ENCODE measurements at regions not wholly inside any gene's neighbourhood (a gene's known extent, or its start where the extent isn't known, plus 50 kb on each side); places are given as distances from the start of the nearest gene placed in this dataset.

GRCh38 chr5:10009802-10010201 lies 239.9 kb downstream of the ATPSCKMT start:
- H3K36me3 ChIP-seq (ENCODE audit: control insufficient read depth in 2 of 3, insufficient read depth in 3 of 3, low read length in 3 of 3), result no peaks in the 10 kb centered on the region
- TF ChIP-seq CTCF (IDR thresholded peaks at IDR 0.05; ENCODE audit: borderline replicate concordance, extremely low read depth, insufficient read depth), result no peak
- no peak for FAIRE-seq

GRCh38 chr5:9987101-9987500 lies 262.6 kb downstream of the ATPSCKMT start:
- no peaks in the 10 kb centered on the region for H3K27me3 ChIP-seq (ENCODE audit: control insufficient read depth, insufficient read depth, low read length)
- no peaks in the 10 kb centered on the region for H3K4me1 ChIP-seq (ENCODE audit: control insufficient read depth in 2 of 3, insufficient read depth in 2 of 3, low read depth in 1 of 3, low read length in 3 of 3)
- no peak for DNase-seq
- no peak for FAIRE-seq
- H3K27ac ChIP-seq (ENCODE audit: low read depth in 2 of 2, low read length in 2 of 2), result no peak overlapping the region
- H3K9me3 ChIP-seq (ENCODE audit: control insufficient read depth in 2 of 3, insufficient read depth in 1 of 3, low read length in 3 of 3), result peaks cover 0 to 3% (median 2%) of the 10 kb centered on the region in 3 donors
- intact Hi-C loops (cut with DNase I), result no loop called here
- no peak overlapping the region for H3K9ac ChIP-seq (ENCODE audit: low read length in 3 of 3)
- no peak overlapping the region for H3K4me3 ChIP-seq (ENCODE audit: low read length in 3 of 3)
- H3K36me3 ChIP-seq (ENCODE audit: control insufficient read depth in 2 of 3, insufficient read depth in 3 of 3, low read length in 3 of 3), result no peaks in the 10 kb centered on the region
- TF ChIP-seq CTCF (IDR thresholded peaks at IDR 0.05; ENCODE audit: borderline replicate concordance, extremely low read depth, insufficient read depth), result no peak

More at GRCh38 chr5:10009802-10010201, 239.9 kb downstream of the ATPSCKMT start:
- DNase-seq, result no peak
- Histone ChIP-seq H3K9ac (ENCODE audit: low read length in 3 of 3) (no peak overlapping the region), H3K27ac (ENCODE audit: low read depth in 2 of 2, low read length in 2 of 2) (no peak overlapping the region), H3K4me1 (ENCODE audit: control insufficient read depth in 2 of 3, insufficient read depth in 2 of 3, low read depth in 1 of 3, low read length in 3 of 3) (no peaks in the 10 kb centered on the region), H3K4me3 (ENCODE audit: low read length in 3 of 3) (no peak overlapping the region), H3K27me3 (ENCODE audit: control insufficient read depth, insufficient read depth, low read length) (no peaks in the 10 kb centered on the region), H3K9me3 (ENCODE audit: control insufficient read depth in 2 of 3, insufficient read depth in 1 of 3, low read length in 3 of 3) (no peaks in the 10 kb centered on the region)
- intact Hi-C loops (cut with DNase I), result no loop called here

GRCh38 chr5:9977070-9977469 lies 272.6 kb downstream of the ATPSCKMT start:
- TF ChIP-seq CTCF (IDR thresholded peaks at IDR 0.05; ENCODE audit: borderline replicate concordance, extremely low read depth, insufficient read depth), result no peak
- FAIRE-seq (no peak), DNase-seq (no peak)
- Histone ChIP-seq H3K27ac (ENCODE audit: low read depth in 2 of 2, low read length in 2 of 2) (no peak overlapping the region), H3K27me3 (ENCODE audit: control insufficient read depth, insufficient read depth, low read length) (no peaks in the 10 kb centered on the region), H3K9ac (ENCODE audit: low read length in 3 of 3) (no peak overlapping the region), H3K9me3 (ENCODE audit: control insufficient read depth in 2 of 3, insufficient read depth in 1 of 3, low read length in 3 of 3) (no peaks in the 10 kb centered on the region), H3K4me3 (ENCODE audit: low read length in 3 of 3) (no peak overlapping the region), H3K36me3 (ENCODE audit: control insufficient read depth in 2 of 3, insufficient read depth in 3 of 3, low read length in 3 of 3) (no peaks in the 10 kb centered on the region), H3K4me1 (ENCODE audit: control insufficient read depth in 2 of 3, insufficient read depth in 2 of 3, low read depth in 1 of 3, low read length in 3 of 3) (no peaks in the 10 kb centered on the region)
- intact Hi-C loops (cut with DNase I), result no loop called here

- no peak overlapping the region for H3K27ac ChIP-seq (ENCODE audit: low read depth in 2 of 2, low read length in 2 of 2)
- intact Hi-C loops (cut with DNase I), result no loop called here
- no peak overlapping the region for H3K9ac ChIP-seq (ENCODE audit: low read length in 3 of 3)
- no peaks in the 10 kb centered on the region for H3K9me3 ChIP-seq (ENCODE audit: control insufficient read depth in 2 of 3, insufficient read depth in 1 of 3, low read length in 3 of 3)
- no peak for TF ChIP-seq CTCF (IDR thresholded peaks at IDR 0.05; ENCODE audit: borderline replicate concordance, extremely low read depth, insufficient read depth)
- no peaks in the 10 kb centered on the region for H3K27me3 ChIP-seq (ENCODE audit: control insufficient read depth, insufficient read depth, low read length)
- DNase-seq (no peak), FAIRE-seq (no peak)
- no peak overlapping the region for H3K4me3 ChIP-seq (ENCODE audit: low read length in 3 of 3)
- no peaks in the 10 kb centered on the region for H3K36me3 ChIP-seq (ENCODE audit: control insufficient read depth in 2 of 3, insufficient read depth in 3 of 3, low read length in 3 of 3)
- no peaks in the 10 kb centered on the region for H3K4me1 ChIP-seq (ENCODE audit: control insufficient read depth in 2 of 3, insufficient read depth in 2 of 3, low read depth in 1 of 3, low read length in 3 of 3)
Observed at GRCh38 chr5:9976621-9977020, 273.1 kb downstream of the ATPSCKMT start.
